K562 (cell line): ENCODE measurements at regions not wholly inside any gene's neighbourhood (a gene's known extent, or its start where the extent isn't known, plus 50 kb on each side); places are given as distances from the start of the nearest gene placed in this dataset.

ENCODE experiments used
- ATAC-seq: fragments of 200-7000 bp; cut with Tn5 transposase; 3 replicates; pipeline ENCODE4 v1.9.1; 2020; ENCODE audit warnings: moderate library complexity
- BruUV-seq: library from RNA; stranded (reverse); fragments of 400-500 nt; replicated peaks from 2 replicates; lab custom pipeline; 2021; lab: Mats Ljungman, UMichigan
- CTCF ChIA-PET: fragments of 300-600 bp; formaldehyde crosslinking; extraction: SDS; loops from one replicate; lab custom pipeline; 2021; ENCODE audit warnings: low intra/inter-chr PET ratio; lab: Yijun Ruan, JAX
- POLR2A ChIA-PET: fragments of 300-600, 350-650 bp; sonication (Branson Sonifier 250); formaldehyde crosslinking; extraction: SDS; loops from one replicate; lab custom pipeline; 2021; ENCODE audit warnings: antibody characterized with exemption, inconsistent platforms; lab: Yijun Ruan, JAX
- DNase-seq, 4 experiments: peaks; one replicate each; pipeline versions ENCODE4 v3.0.0 to v3.0.0-alpha.2; 2011 to 2018; ENCODE audit warnings: low spot score in 3 of 4, mixed read lengths in 3 of 4; ENCODE audit errors: extremely low read depth in 1 of 4
- FAIRE-seq: peaks from 2 replicates; lab custom pipeline; 2011; peaks lifted over from hg19 to GRCh38; lab: Jason Lieb, UNC
- H2AFZ ChIP-seq: 2 replicates; pipeline ENCODE4 v1.6.0; 2011; ENCODE audit warnings: low read depth, low read length, control low read depth, inconsistent platforms
- H3K27ac ChIP-seq: fragments of 200-600 bp; 3 replicates; pipeline ENCODE4 v1.8.0; 2011; ENCODE audit warnings: low read depth, mild to moderate bottlenecking, control low read depth, inconsistent platforms, low read length, moderate library complexity, mixed read lengths; ENCODE audit errors: extremely low read depth
- H3K27me3 ChIP-seq, 2 experiments: fragments of 300-600 bp in 1 of 2; 2 replicates in 1 of 2; 3 replicates in 1 of 2; pipeline versions ENCODE4 v1.6.0 to v1.8.0; 2011; ENCODE audit warnings: inconsistent platforms in 2 of 2, low read length in 2 of 2, mild to moderate bottlenecking in 1 of 2, mixed read lengths in 1 of 2, moderate library complexity in 1 of 2; ENCODE audit not compliant: control insufficient read depth in 2 of 2, insufficient read depth in 2 of 2
- H3K36me3 ChIP-seq: fragments of 300-600 bp; 3 replicates; pipeline ENCODE4 v1.8.0; 2011; ENCODE audit warnings: mild to moderate bottlenecking, low read length, inconsistent platforms; ENCODE audit not compliant: control insufficient read depth, insufficient read depth
- H3K4me1 ChIP-seq, 2 experiments: fragments of 200-600 bp in 1 of 2; replicated peaks in 1 of 2; 2 replicates in 1 of 2; 3 replicates in 1 of 2; pipeline versions ENCODE4 v1.5.1 to v1.8.0; 2011; ENCODE audit warnings: inconsistent platforms in 2 of 2, low read length in 2 of 2, mild to moderate bottlenecking in 1 of 2, mixed read lengths in 1 of 2, moderate library complexity in 1 of 2; ENCODE audit not compliant: control insufficient read depth in 2 of 2, insufficient read depth in 2 of 2
- H3K4me2 ChIP-seq: 2 replicates; pipeline ENCODE4 v1.6.1; 2011; ENCODE audit warnings: low read length, control low read depth, inconsistent platforms, mixed read lengths; ENCODE audit not compliant: insufficient read depth
- H3K4me3 ChIP-seq: fragments of 200-600 bp; sonication (generic), shearing (Covaris generic); 2 replicates; pipeline ENCODE4 v1.5.1; 2016; ENCODE audit warnings: control low read depth, inconsistent platforms
- H3K79me2 ChIP-seq: fragments of 200-600 bp; 3 replicates; pipeline ENCODE4 v1.8.0; 2011; ENCODE audit warnings: low read length, inconsistent platforms; ENCODE audit not compliant: control insufficient read depth, insufficient read depth
- H3K9ac ChIP-seq, 2 experiments: 2 replicates each; pipeline versions ENCODE4 v1.6.0 to v1.6.1; 2011; ENCODE audit warnings: low read depth in 2 of 2, low read length in 2 of 2, control low read depth in 1 of 2, inconsistent platforms in 1 of 2, mild to moderate bottlenecking in 1 of 2, mixed read lengths in 1 of 2; ENCODE audit not compliant: insufficient read depth in 1 of 2
- H3K9me1 ChIP-seq: one replicate; pipeline ENCODE4 v1.6.0; 2011; ENCODE audit warnings: inconsistent platforms, mild to moderate bottlenecking, low read length, moderate library complexity; ENCODE audit not compliant: control insufficient read depth, insufficient read depth
- H3K9me3 ChIP-seq: replicated peaks from 2 replicates; pipeline ENCODE4 v1.5.1; 2011; ENCODE audit warnings: low read depth, low read length, inconsistent platforms; ENCODE audit not compliant: control insufficient read depth, insufficient read depth
- H4K20me1 ChIP-seq: replicated peaks from 2 replicates; pipeline ENCODE4 v1.6.1; 2011; ENCODE audit warnings: low read length, inconsistent platforms, mixed read lengths; ENCODE audit not compliant: control insufficient read depth, insufficient read depth
- E2F5 ChIP-seq: sonication (generic); formaldehyde crosslinking; IDR thresholded peaks from 2 replicates; pipeline ENCODE4 v1.8.0; 2022; ENCODE audit warnings: mild to moderate bottlenecking, missing genetic modification reagents
- GABPA ChIP-seq: fragments of 200-800 bp; sonication (Bioruptor generic); conservative IDR thresholded peaks from 2 replicates; pipeline ENCODE4 v1.6.1; 2016; ENCODE audit warnings: low read depth, missing genetic modification characterization, missing compliant biosample characterization
- HMGXB4 ChIP-seq: sonication (generic); formaldehyde crosslinking; IDR thresholded peaks from 2 replicates; pipeline ENCODE4 v1.8.1; 2023; ENCODE audit warnings: mild to moderate bottlenecking, missing genetic modification reagents
- MTF1 ChIP-seq: fragments of 250-450 bp; sonication (Bioruptor Pico); IDR thresholded peaks from 2 replicates; pipeline ENCODE4 v1.9.0; 2021; ENCODE audit warnings: moderate library complexity, mild to moderate bottlenecking, inconsistent platforms, borderline replicate concordance
- TARDBP ChIP-seq: fragments of 450-650 bp; IDR thresholded peaks from 2 replicates; pipeline ENCODE4 v1.6.1; 2016
- ZNF133 ChIP-seq: fragments of 250-450 bp; sonication (Bioruptor Pico); IDR thresholded peaks from 2 replicates; pipeline ENCODE4 v1.4.0; 2020; ENCODE audit warnings: mild to moderate bottlenecking
- ZNF134 ChIP-seq: fragments of 250-450 bp; sonication (Bioruptor Pico); conservative IDR thresholded peaks from 2 replicates; pipeline ENCODE4 v1.4.0; 2020
- WGBS: fragments of 100-300 bp; shearing (Covaris generic); methylation state at CpG from one replicate; pipeline ENCODE4 v1.1.6; 2016; ENCODE audit warnings: low coverage, mixed read lengths; ENCODE audit not compliant: insufficient coverage; ENCODE audit errors: missing lambda C conversion rate; 5-methylcytosine and 5-hydroxymethylcytosine counted together
- in situ Hi-C: fragments of 300-500 bp; cut with MboI; formaldehyde crosslinking; loops from 4 replicates; pipeline ENCODE4 v1.15.0; 2018; ENCODE audit warnings: inconsistent platforms, mixed read lengths
- intact Hi-C: fragments of 100-400 bp; cut with micrococcal nuclease; formaldehyde crosslinking; loops from 2 replicates; pipeline ENCODE4 v1.14.2; 2022
- TF ChIP-seq, protein P1 (sequence below): fragments of 450-650 bp; formaldehyde crosslinking; IDR thresholded peaks from 2 replicates; pipeline ENCODE4 v1.4.0; 2020; ENCODE audit warnings: mild to moderate bottlenecking, moderate library complexity

GRCh38 chr15:62359416-62359815 is 194.3 kb upstream of the C2CD4B start:
- CTCF ChIA-PET, result no interaction called here
- Histone ChIP-seq H3K9ac (no peak overlapping the region), H3K4me1 (no peaks in the 10 kb centered on the region), H3K27me3 (peaks cover 4 to 9% of the 10 kb centered on the region in 2 experiments; a peak in 4 of 5 replicates), H3K9me1 (no peaks in the 10 kb centered on the region), H3K36me3 (no peaks in the 10 kb centered on the region), H4K20me1 (no peaks in the 10 kb centered on the region), H3K27ac (no peak overlapping the region), H3K4me2 (no peak overlapping the region), H3K9me3 (no peaks in the 10 kb centered on the region), H2AFZ (no peak overlapping the region), H3K4me3 (no peak overlapping the region), H3K79me2 (no peaks in the 10 kb centered on the region)
- 0% methylated on average over 3 of the region's 3 CpGs for WGBS
- intact Hi-C loops, result no loop called here
- FAIRE-seq (no peak), DNase-seq (no peak), ATAC-seq (no peak)
- BruUV-seq, result no TSS peak
- in situ Hi-C loops, result no loop called here
- POLR2A ChIA-PET, result no interaction called here
- TF ChIP-seq MTF1 (CRISPR knock-in tag), result no peak
- no peak for TF ChIP-seq TARDBP
- no peak for TF ChIP-seq HMGXB4 (CRISPR knock-in tag)
- TF ChIP-seq ZNF134, result no peak
- no peak for TF ChIP-seq ZNF133 (CRISPR knock-in tag)
- TF ChIP-seq E2F5, result no peak
- TF ChIP-seq GABPA (tag), result no peak
- TF ChIP-seq, protein P1, sequence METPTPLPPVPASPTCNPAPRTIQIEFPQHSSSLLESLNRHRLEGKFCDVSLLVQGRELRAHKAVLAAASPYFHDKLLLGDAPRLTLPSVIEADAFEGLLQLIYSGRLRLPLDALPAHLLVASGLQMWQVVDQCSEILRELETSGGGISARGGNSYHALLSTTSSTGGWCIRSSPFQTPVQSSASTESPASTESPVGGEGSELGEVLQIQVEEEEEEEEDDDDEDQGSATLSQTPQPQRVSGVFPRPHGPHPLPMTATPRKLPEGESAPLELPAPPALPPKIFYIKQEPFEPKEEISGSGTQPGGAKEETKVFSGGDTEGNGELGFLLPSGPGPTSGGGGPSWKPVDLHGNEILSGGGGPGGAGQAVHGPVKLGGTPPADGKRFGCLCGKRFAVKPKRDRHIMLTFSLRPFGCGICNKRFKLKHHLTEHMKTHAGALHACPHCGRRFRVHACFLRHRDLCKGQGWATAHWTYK (CRISPR knock-in tag), result no peak
